Esophagus muscularis mucosa (tissue), 3 donors: ENCODE measurements at regions not wholly inside any gene's neighbourhood (a gene's known extent, or its start where the extent isn't known, plus 50 kb on each side); places are given as distances from the start of the nearest gene placed in this dataset.

Experiments used
- CTCF ChIP-seq, 3 experiments: fragments of 200-600 bp in 2 of 3; fragments of 450-650 bp in 1 of 3; sonication (generic) in 2 of 3; IDR thresholded peaks; one replicate each; pipeline ENCODE4 v1.5.1; 2017 to 2019; ENCODE audit warnings: antibody characterized with exemption in 3 of 3, mild to moderate bottlenecking in 2 of 3, moderate library complexity in 1 of 3
- POLR2AphosphoS5 ChIP-seq, 2 donors: sonication (generic); formaldehyde crosslinking; IDR thresholded peaks; one replicate each; pipeline ENCODE4 v1.6.1; 2017; ENCODE audit warnings: antibody characterized with exemption in 2 of 2

- TF ChIP-seq CTCF (IDR thresholded peaks at IDR 0.05) (no peak), POLR2AphosphoS5 (IDR thresholded peaks at IDR 0.05) (no peak)
Measured at GRCh38 chr14:106029959-106030358, 503.6 kb downstream of the TMEM121 start.
